HG03571 (cell line): ENCODE measurements at regions not wholly inside any gene's neighbourhood (a gene's known extent, or its start where the extent isn't known, plus 50 kb on each side); places are given as distances from the start of the nearest gene placed in this dataset.
"Not testable (repeated sequence)": the region's sequence is repeated elsewhere in the genome, so short reads cannot be mapped to it uniquely, and the experiment has no call there.

Source experiments
- ATAC-seq: cut with Tn5 transposase; IDR thresholded peaks from one replicate; pipeline ENCODE4 v1.9.1; 2021; ENCODE audit not compliant: unreplicated experiment

DNA sequence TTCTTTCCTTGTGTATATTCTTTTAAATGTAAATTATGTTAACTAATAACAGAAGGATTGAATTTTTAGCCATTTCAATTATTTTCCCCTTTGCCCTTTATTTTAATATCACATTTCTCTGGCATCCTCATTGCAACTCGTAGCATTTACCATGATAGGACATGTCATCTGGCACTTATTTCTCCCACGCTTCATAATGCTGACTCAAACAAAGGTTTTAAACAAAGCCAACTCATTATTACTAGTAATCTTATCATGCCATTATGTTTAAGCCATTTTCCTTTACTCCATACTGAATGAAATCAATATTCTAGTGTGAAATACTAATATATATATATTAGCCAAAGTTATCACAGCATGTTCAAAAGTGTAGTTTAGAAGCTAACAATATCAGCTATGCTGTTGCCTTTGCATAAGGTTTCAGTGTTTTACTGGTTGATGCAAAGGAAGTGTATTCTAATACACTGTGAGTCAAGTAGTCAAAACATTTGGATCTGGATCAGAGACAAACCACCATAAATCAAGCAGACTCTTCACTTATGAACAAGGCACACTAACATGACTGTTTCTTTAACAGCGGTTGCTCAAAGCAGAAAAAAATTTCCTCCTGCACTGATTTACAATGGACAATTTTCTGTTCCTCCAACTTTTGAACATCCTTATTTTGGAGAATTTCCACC lies 281.6 kb downstream of the SLC7A11 start:
- no peak for ATAC-seq

DNA sequence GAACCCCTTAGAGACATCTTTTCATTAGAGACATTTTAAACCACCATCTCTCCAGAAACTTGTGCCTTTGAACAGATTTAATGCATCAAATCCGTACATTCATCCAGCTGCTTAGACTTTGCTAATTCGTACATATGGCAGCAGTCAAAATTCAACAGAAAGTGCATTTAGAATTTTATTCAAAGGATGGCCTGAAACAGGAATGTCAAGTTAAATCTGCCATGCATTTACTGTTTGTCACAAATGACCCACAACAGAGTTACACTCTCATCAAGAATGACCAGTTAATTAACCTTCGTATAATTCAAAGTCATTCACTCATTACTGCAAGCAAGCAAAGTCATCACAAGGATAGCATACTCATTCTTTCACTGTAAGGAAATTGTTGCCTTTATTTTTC lies 284.3 kb downstream of the SLC7A11 start:
- ATAC-seq = no peak

DNA sequence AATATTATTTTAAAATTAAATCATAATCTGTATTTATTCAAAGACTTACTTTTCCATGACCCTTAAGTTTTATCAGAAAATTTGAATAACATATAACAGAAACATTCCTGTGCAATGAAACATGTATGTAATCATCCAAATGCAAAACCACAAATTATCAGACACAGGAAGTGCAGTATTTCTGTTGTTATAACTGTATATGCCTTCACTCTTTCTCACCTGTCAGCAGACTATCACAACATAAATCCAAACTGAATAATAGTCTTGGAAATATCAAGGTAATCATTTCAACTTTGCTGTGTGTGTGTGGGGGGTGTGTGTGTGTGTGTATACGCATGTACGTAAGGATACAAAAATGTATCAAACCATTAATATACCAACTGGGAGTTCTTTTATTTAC lies 285.9 kb downstream of the SLC7A11 start:
- no peak for ATAC-seq

DNA sequence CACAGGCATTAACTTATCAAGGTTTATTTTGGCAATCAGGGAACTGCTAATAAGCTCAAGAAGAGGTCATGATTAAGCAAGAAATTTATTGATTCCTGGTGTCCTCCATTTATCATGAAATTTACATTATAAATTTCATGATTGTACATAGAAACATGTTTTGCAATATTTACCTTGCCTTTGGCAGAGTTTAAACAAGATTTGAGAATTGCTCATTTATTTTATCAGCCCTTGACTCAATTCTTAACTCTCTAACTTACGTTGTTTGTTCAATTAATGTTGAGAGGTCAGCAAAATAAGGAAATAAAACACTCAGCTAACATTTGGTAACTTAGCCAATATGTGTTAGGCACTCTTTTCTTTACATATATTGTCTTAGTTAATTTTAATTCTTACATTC lies 286.6 kb downstream of the SLC7A11 start:
- ATAC-seq = no peak

DNA sequence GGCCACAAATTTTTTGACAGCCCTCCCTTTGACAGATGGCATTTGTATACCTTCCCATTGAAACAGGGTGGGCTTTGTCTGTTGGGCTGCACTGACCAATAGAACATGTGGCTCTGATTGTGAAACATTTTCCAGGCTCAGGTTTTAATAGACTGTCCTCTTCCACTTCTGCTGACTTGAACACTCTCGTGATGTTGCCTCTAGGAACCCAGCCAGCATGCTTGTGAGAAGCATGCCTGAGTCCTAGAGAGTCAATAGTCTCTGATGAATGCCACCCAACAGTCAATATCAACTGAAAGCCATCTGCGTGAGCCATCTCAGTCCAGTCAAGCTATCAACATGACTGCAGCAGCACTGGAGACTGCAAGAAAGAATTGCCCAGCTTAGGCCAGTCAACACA lies 290.0 kb downstream of the SLC7A11 start:
- ATAC-seq = no peak

DNA sequence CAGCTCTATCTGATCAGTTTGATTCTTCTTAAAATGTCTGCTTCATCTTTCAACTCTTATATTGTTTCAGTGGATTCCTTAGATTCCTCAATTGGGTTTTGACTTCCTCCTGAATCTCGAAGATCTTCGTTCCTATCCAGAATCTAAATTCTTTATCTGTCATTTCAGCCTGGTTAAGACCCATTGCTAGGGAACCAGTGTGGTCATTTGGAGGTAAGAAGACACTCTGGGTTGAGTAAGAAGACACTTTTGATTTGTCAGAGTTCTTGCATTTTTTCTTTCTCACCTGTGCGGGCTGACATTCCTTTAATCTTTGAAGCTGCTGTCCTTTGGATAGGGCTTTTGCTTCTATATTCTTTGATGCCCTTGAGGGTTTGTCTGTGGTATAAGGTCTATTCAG lies 291.9 kb downstream of the SLC7A11 start:
- ATAC-seq = no peak

DNA sequence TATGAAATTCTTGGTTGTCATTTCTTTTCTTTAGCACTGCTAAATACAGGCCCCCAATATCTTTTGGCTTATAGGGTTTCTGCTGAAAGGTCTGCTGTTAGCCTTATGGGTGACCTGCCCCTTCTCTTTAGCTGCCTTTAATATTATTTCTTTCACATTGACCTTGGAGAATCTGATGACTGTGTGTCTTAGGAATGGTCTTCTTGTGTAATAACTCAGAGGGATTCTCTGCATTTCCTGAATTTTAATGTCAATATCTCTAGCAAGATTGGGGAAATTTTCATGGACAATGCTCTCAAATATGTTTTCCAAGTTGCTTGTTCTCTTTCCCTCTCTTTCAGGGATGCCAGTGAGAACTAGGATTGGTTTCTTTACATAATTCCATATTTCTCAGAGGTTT lies 292.4 kb downstream of the SLC7A11 start:
- ATAC-seq = no peak

DNA sequence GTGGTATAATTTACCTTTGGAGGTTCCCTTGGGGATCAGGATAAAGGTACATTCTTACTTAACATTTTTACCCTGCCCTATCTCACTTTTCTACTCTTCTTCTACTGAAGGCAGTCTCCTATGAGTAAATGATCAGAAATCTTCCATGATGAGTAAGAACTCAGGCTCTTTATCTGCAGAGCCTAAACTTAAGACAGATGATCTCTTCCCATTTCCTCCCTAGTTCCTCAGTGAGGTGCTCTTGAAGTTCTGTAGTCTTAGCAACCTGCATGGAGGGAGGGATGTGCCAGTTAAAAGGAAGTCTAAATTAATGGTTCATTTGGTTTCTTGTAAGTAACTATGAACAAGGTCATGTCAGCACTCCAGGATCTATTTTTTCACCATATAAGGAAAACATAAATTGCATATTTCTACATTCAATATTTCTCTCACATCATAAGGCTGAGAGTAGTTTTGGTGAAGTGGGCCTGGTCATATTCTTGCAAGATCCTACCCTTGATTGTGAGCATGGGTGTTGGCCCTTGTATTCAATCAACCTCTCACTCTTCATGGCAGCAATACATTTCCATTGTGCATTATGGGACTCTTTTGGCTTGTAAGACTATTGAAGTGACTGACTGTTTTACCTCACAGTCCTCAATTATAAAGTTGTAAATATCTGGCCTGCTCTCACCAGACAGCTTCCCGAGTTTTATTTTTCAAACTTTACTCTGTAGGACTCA lies 295.5 kb downstream of the SLC7A11 start:
- no peak for ATAC-seq

DNA sequence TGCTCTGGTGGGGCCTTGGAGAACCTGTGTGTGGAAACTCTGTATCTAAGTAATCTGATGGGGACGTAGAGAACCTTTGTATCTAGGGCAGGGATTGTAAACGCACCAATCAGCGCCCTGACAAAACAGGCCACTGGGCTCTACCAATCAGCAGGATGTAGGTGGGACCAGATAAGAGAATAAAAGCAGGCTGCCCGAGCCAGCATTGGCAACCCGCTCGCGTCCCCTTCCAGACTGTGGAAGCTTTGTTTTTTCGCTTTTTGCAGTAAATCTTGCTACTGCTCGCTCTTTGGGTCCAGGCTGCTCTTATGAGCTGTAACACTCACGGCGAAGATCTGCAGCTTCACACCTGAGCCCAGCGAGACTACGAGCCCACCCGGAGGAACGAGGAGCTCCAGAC lies 299.3 kb downstream of the SLC7A11 start:
- ATAC-seq = not testable (repeated sequence)

DNA sequence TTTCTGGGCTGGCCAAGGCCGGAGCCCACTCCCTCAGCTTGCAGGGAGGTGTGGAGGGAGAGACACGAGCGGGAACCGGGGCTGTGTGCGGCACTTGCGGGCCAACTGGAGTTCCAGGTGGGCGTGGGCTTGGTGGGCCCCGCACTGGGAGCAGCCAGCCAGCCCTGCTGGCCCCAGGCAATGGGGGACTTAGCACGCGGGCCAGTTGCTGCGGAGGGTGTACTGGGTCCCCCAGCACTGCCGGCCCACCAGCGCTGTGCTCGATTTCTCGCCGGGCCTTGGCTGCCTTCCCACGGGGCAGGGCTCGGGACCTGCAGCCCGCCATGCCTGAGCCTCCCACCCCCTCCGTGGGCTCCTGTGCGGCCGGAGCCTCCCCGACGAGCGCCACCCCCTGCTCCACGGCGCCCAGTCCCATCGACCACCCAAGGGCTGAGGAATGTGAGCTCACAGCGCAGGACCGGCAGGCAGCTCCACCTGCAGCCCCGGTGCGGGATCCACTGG lies 300.1 kb downstream of the SLC7A11 start:
- not testable (repeated sequence) for ATAC-seq

DNA sequence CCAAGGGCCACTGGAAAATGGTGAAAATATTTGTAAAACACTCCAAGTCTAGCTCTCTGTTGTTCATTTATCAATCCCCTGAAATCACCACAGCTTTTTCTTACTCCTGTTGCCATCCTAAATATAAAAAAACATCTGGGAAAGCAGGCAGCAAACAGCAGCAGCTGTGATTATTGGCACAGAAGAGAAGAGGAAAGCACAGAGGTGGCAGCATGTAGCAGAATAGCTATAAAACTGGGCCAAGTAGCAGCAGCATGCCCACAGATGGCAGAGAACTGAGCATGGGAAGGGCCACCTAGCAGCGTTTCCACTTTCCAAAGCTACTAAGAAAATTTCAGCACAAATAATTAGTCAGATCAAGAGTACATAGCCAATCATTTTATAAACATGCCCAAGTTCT lies 307.2 kb downstream of the SLC7A11 start:
- ATAC-seq = no peak

DNA sequence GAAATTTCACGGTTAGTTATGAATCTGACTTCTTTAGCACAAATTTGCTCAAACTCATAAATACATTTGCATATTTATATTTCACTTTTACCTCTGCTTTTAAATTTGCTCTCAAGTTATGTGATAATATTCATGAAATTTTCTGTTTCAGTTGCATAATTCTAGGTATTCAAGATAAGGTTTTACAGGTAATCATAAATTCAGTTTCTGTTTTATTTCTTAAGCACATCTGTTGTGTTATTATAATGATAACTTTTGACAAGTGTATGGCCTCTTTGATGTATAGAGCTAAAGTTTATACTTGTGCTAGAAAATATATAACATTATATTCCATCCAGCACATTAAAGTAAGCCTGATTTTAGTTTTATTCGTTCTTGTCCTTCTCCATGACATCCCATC lies 308.1 kb downstream of the SLC7A11 start:
- ATAC-seq = no peak

DNA sequence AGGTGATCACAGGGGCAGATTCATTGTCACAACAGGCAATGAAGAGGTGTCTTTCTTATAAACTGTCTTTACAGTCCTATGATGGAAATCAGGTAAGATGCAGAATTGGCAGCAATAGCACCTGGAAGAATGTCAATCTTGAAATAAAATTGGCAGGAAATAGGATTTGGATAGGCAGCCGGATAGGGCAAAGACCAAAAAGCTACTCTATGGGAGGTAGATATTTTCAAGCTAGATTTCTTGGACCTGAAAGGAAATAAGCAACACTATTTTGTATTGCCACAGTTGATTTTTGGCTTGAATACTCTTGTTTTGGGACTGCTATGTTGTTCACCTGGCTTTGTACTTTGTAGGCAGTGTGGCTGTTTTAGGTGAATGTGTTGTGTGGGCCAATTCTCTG lies 314.2 kb downstream of the SLC7A11 start:
- ATAC-seq = no peak

DNA sequence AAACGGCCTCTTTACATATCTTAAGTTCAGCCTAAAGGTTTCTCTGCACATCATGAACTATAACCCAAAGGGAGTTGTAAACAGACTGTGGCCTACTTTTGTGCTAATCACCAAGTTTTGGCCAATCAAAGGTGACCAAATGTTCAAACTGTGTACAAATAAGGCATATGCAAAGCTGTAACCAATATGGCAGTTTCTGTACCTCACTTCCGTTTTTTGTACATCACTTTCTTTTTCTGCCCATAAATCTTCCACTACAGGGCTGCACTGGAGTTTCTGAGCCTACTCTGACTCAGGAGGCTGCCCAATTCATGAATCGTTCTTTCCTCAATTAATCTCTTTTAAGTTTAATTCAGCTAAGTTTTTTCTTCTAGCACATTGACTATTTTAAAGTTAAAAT lies 318.7 kb downstream of the SLC7A11 start:
- ATAC-seq = no peak

DNA sequence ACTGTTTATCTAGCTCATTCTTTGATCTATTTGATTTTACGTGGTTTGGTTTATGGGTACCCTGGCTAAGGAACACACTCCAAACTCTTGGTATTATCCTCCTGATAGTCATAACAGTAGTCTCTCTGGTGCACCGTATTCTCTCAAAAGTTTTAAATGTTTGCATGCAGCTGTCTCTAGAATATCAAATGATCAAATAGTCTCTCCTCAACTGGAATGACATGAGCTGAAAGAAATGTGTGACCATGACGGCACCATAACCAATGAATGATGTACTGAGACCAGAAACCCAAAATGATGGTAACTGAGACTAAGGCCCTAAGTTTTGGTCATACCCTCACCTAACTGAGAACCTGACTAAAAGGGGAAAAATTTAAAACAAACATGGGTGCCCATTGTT lies 319.4 kb downstream of the SLC7A11 start:
- ATAC-seq = no peak

DNA sequence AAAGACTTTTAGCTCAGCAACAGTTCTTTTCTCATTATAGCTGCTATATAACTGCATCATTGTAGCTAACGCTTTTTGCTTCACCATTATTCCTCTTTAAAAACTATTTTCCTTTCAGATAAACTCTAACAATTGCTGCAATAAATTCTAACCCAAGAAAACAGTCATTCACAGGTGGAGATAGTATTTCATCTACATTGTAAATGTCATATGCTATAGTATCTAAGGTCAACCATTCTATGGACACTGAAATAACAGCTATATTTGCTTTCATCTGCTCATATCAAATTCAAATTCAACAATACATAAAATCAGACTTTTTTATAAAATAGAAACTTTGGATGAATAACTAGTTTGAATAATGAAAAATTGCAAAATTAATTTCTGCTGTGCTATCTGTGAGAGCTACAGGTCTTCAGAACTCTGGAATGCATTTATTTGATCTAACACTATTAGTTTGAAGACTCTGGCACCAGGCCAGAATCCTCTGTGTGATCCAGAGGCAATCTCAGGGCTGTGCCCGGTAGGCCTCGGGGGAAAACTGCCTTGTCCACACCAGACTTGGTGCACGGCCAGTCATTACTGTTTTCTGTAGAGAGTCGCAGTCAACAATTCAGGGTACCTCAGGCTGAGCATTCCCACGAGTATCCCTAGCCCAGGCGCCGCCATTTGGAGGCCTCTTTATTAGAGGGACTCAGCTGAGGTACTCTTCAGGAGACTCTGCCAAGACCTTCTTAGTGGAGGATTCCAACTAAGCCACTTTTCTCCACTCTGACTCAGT lies 332.4 kb downstream of the SLC7A11 start:
- no peak for ATAC-seq

DNA sequence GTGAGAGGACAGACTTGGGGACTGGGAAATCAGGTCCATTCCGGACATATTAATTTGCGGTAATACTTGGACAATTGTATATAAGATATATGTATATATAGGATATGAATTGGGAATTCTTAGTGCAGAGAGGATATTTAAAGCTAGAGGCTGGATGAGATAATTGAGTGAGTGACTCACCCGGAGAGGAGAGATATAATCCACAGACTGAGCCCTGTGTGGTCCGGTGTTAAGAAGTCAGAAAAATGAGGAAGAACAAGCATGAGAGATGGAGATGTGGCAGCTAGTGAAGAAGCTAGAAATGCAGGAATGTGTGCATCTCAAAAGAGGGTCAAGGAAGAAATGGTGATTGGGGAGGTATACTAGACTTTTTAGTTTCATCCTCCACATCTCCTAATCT lies 336.2 kb downstream of the SLC7A11 start:
- ATAC-seq = no peak

DNA sequence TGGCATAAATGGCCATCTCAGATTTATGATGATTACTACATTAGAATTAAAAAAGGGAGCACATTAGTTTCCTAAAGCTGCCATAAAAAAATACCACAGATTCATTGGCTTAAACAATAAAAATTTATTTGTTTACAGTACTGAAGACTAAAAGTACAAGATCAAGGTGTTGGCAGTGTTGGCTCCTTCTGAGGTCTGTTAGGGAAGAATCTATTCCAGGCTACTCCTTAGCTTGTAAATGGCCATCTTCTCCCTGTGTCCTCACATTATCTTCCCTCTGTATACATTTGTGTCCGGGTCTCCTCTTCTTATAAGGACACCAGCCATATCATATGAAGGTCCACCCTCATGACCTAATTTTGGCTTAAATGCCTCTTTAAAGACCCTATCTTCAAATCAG lies 341.0 kb downstream of the SLC7A11 start:
- no peak for ATAC-seq

DNA sequence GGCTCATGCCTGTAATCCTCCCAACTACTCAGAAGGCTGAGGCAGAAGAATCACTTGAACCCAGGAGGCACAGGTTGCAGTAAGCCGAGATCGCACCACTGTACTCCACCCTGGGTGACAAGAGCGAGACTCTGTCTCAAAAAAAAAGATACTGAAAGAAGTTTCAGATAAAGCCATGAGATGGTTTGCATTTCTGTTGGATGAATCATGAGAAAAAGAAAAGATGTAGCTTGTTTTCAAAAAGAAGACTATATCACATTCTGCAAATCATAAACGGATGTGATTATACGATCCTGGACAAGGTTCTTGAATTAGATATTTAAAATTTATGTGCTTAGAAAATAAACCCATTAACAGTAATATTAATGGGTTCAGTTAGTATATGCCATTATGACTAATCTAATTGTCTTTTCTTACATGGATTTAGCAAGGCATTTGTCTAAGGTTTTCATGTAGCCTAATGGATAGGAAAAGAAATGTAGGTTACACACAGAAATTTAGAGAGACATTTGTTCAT lies 345.9 kb downstream of the SLC7A11 start:
- ATAC-seq = no peak

DNA sequence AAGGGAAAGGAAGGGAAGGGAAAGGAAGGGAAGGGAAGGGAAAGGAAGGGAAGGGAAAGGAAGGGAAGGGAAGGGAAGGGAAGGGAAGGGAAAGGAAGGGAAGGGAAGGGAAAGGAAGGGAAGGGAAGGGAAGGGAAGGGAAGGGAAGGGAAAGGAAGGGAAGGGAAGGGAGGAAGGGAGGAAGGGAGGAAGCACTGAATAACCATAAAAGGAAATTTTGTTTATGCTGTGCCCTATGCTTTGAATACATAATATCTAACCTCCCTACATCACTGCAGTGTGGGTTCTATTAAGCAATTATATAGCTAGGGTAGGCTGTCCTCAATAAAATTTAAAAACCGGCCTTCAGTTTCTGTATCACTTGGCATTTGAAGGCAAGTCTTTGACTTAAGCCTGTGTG lies 346.6 kb downstream of the SLC7A11 start:
- not testable (repeated sequence) for ATAC-seq

DNA sequence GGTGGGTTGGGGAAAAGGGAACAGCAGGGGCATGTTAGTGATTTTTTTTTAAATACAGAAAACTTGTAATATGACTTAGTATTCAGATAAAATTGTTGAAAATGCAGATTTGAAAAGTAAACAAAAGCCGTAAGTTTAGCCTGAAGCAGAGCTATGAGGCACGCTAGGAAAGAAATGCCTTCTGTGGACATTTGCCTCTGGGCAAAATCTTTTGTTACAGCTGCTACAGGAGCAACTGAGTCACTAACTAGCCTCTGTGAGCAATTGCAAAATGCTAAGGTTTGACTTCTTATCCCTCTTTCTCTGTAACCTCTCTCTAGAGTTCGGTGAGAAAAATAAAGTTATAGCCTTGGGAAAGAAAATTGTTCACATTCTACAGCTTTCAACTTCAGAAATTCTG lies 350.0 kb downstream of the SLC7A11 start:
- no peak for ATAC-seq

DNA sequence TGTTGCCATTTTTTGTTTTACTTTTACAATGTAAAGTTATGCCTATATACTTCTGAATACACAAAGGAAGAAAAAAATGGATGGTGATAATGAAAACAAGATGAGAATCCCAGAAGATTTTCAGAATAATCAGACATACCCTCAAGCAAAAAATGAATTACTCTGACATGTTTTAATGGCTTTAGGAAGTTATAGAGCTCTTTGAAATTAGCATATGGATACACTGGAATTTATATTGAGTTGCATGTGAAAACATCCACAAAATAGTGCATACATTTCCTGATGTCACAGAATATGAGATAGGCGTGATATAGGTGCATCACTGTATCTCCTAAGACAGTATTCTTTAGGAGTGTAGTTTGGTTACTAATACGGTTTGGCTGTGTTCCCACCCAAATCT lies 351.3 kb downstream of the SLC7A11 start:
- no peak for ATAC-seq
